HFF-Myc (cell line): ENCODE measurements at regions not wholly inside any gene's neighbourhood (a gene's known extent, or its start where the extent isn't known, plus 50 kb on each side); places are given as distances from the start of the nearest gene placed in this dataset.

Experiments used
- DNase-seq: peaks from one replicate; pipeline ENCODE4 v3.0.0-alpha.2; 2011; ENCODE audit warnings: low read depth; ENCODE audit errors: extremely low read depth
- H3K4me3 ChIP-seq: replicated peaks from 2 replicates; pipeline ENCODE4 v1.5.1; 2011; ENCODE audit warnings: low read depth, mild to moderate bottlenecking, control low read depth, low read length
- CTCF ChIP-seq: IDR thresholded peaks from 2 replicates; pipeline ENCODE4 v1.5.1; 2012; ENCODE audit warnings: mild to moderate bottlenecking, low read depth, low read length, control low read depth; ENCODE audit errors: missing control alignments

- no peak for TF ChIP-seq CTCF
- no peak for DNase-seq
Measured at GRCh38 chr11:11143849-11144248, 209.2 kb downstream of the CSNK2A3 start.

GRCh38 chr11:11142430-11142829, 210.6 kb downstream of the CSNK2A3 start:
- no peak for DNase-seq
- no peak for TF ChIP-seq CTCF
- no peak overlapping the region for H3K4me3 ChIP-seq

More at GRCh38 chr11:11143849-11144248, 209.2 kb downstream of the CSNK2A3 start:
- H3K4me3 ChIP-seq, result no peak overlapping the region

GRCh38 chr11:11141065-11141464, 212.0 kb downstream of the CSNK2A3 start:
- H3K4me3 ChIP-seq, result no peak overlapping the region
- no peak for DNase-seq
- no peak for TF ChIP-seq CTCF

- no peak for DNase-seq
- no peak overlapping the region for H3K4me3 ChIP-seq
- TF ChIP-seq CTCF, result no peak
Measured at GRCh38 chr11:11140510-11140909, 212.5 kb downstream of the CSNK2A3 start.

- no peak for DNase-seq
- no peak for TF ChIP-seq CTCF
- H3K4me3 ChIP-seq, result no peak overlapping the region
Measured at GRCh38 chr11:11137339-11137738, 215.7 kb downstream of the CSNK2A3 start.

GRCh38 chr11:11135820-11136476, 217.1 kb downstream of the CSNK2A3 start:
- TF ChIP-seq CTCF, result no peak
- no peak for DNase-seq
- no peak overlapping the region for H3K4me3 ChIP-seq

DNA sequence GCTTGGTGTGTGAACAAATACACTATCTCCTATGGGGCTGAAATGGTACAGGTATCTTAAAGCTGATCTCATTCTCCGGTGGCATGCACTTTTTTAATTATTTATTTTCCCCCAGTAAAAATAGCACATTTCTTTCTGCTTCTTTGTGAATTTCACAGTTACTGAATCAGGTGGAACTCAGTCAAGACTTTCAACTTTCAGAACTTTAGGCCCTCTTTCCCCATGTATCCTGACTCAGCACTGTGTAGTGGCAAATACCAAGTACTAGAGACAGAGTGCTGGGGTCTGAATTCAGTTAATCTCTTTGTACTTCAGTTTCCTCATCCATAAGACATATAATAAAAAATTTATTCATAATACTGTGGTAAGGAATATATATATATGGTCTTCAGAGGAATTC, 223.9 kb downstream of the CSNK2A3 start:
- TF ChIP-seq CTCF, result no peak
- H3K4me3 ChIP-seq, result no peak overlapping the region
- DNase-seq, result no peak
